HG03095 (cell line): ENCODE measurements at regions not wholly inside any gene's neighbourhood (a gene's known extent, or its start where the extent isn't known, plus 50 kb on each side); places are given as distances from the start of the nearest gene placed in this dataset.

Source experiments
- ATAC-seq: cut with Tn5 transposase; IDR thresholded peaks from one replicate; pipeline ENCODE4 v1.9.1; 2021; ENCODE audit warnings: moderate library complexity; ENCODE audit not compliant: unreplicated experiment

- ATAC-seq: peak; percentile 88
Measured at GRCh38 chr10:77710759-77711682, 73.4 kb upstream of the KCNMA1 start.

GRCh38 chr10:77710081-77710551, 72.5 kb upstream of the KCNMA1 start:
- ATAC-seq: no peak

- no peak for ATAC-seq
Measured at GRCh38 chr10:77707570-77707969, 70.0 kb upstream of the KCNMA1 start.

- no peak for ATAC-seq
Measured at GRCh38 chr10:77702166-77702565, 64.6 kb upstream of the KCNMA1 start.

GRCh38 chr10:77700086-77700485, 62.5 kb upstream of the KCNMA1 start:
- ATAC-seq: no peak

- no peak for ATAC-seq
Measured at GRCh38 chr10:77699080-77699645, 61.6 kb upstream of the KCNMA1 start.

- no peak for ATAC-seq
Measured at GRCh38 chr10:77698267-77698931, 60.8 kb upstream of the KCNMA1 start.

- ATAC-seq: no peak
Measured at GRCh38 chr10:77696584-77696983, 59.0 kb upstream of the KCNMA1 start.

GRCh38 chr10:77695186-77695585, 57.6 kb upstream of the KCNMA1 start:
- ATAC-seq: no peak

GRCh38 chr10:77692782-77693181, 55.2 kb upstream of the KCNMA1 start:
- ATAC-seq: no peak

- ATAC-seq: no peak
Measured at GRCh38 chr10:77689339-77689738, 51.7 kb upstream of the KCNMA1 start.

GRCh38 chr10:77687621-77688020, 50.0 kb upstream of the KCNMA1 start:
- no peak for ATAC-seq
